ENCODE measurements at regions not wholly inside any gene's neighbourhood (a gene's known extent, or its start where the extent isn't known, plus 50 kb on each side); places are given as distances from the start of the nearest gene placed in this dataset.

- DNase-seq = no peak
Measured at GRCh38 chr16:82236415-82236814, 66.4 kb upstream of the MPHOSPH6 start.

- DNase-seq = no peak
Measured at GRCh38 chr16:82232806-82233205, 62.8 kb upstream of the MPHOSPH6 start.

DNA sequence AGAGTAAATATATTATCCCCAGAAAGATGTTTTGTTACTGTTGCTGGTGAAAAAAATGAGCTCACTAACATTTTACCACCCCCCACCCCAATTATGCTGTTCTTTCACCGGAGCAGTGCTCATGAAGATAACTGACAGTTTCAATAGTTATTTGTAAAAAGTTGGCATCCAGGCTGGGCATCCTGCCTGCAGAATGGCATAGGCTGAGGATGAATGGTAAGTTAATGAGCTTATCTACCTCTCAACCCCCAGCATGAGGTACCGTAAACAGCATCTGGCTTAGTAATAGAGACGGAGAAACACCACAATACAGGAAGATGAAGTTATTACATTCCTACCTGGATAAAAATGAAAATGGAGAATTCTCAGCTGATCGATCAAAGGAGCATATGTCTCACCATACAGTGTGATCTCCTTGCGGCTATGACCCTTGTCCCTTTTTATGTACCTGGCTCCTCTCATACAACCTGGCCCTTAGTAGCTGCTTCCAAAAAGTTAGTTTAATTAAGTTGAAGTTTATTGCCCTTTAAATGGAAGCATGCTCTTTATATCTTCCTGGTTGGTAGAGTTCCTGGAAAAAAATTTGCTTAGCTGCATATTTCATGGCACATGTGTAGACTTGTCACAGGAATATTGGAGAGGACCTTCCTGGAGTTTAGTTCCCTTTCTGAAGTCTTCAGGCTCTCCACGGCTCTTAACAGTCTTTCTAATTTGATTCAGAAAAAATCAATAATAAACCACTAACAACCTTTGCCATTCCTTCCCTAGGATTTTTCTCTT lies 61.2 kb upstream of the MPHOSPH6 start:
- DNase-seq = no peak

- peak; percentile 28 for DNase-seq
Measured at GRCh38 chr16:82229800-82230619, 60.0 kb upstream of the MPHOSPH6 start.

DNA sequence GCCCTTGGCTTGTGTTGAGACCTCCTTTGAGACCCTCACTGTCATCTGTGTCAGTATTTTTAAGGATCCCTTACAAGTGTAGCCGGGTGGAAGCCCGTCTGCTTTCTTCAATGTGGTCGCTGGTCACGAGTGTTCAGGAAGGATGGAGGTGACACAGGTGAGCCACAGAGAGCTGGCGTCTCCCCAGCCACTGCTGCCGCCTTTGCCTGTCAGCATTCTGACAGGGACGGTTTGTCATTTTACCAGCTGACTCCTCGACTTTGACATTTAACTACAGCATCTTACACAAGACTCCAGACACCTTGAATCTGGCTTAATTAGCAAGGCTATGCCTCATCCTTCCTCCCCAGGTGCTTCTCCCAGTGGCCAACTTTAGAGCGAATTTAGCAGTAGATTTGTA lies 56.3 kb upstream of the MPHOSPH6 start:
- DNase-seq = no peak

DNA sequence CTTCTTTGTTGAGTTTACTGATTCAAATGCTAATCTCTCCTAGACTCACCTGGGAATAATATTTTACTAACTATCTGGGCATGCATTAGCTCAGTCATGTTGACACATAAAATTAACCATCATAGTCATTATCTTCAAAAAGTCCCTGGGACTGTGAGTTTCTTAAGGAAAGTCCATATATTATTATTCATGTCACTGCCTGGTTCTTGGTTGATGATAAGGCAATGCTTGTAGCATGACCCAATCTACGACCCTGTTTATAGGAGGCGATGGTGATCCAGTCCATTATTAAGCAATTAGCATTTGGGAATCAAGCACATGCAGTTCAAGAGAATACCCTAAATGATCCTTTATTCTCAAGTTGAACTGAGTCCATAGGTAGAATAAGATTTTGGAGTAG lies 54.8 kb upstream of the MPHOSPH6 start:
- no peak for DNase-seq

GRCh38 chr16:82220541-82220940 lies 50.5 kb upstream of the MPHOSPH6 start:
- no peak for DNase-seq
